HG02610 (cell line): ENCODE measurements at regions not wholly inside any gene's neighbourhood (a gene's known extent, or its start where the extent isn't known, plus 50 kb on each side); places are given as distances from the start of the nearest gene placed in this dataset.

Experiments
- ATAC-seq: cut with Tn5 transposase; IDR thresholded peaks from one replicate; pipeline ENCODE4 v1.9.1; 2021; ENCODE audit warnings: mild to moderate bottlenecking, moderate library complexity; ENCODE audit not compliant: unreplicated experiment

- no peak for ATAC-seq
These were observed 97.9 kb downstream of the MAFB start for GRCh38 chr20:40591119-40591518.

DNA sequence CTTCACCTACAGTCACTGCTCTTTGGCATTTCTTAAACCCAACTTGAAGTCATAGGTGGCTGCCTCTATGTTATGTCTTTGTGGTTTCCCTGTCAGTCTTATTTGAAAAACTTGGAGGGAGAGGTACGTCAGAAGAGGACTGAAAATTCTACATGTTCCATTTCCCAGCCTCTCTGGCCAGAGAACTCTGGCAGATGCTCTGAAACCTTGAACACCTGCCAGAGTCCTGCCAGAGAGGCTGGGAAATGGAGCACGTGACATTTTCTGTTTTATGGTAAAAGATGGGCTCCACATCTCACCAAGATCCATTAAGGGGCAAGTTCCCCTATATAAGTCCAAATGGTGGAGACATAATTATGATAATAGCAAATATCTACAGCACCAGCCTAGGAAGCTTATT, 99.5 kb downstream of the MAFB start:
- no peak for ATAC-seq

GRCh38 chr20:40588891-40589290, 100.1 kb downstream of the MAFB start:
- no peak for ATAC-seq

DNA sequence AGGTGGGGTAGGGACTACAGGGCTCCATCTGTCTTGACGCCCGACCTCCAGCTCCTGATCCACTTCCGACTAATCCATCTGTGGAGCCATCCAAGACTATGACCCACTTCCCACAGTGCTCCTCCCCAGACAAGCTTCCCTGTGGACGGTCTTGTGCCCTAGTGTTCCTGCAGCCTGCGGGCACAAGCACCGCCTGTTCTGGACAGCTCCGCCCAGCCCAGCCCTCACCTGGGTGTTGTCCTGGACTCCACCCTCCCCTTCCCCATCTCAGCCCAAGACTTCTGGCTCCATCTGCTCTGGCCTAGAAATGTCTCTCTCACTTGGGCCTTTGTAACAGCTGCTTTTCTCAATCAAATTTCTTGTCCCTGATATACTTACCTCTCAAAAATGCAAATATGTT, 102.0 kb downstream of the MAFB start:
- no peak for ATAC-seq

GRCh38 chr20:40584130-40584809, 104.8 kb downstream of the MAFB start:
- ATAC-seq, result no peak

DNA sequence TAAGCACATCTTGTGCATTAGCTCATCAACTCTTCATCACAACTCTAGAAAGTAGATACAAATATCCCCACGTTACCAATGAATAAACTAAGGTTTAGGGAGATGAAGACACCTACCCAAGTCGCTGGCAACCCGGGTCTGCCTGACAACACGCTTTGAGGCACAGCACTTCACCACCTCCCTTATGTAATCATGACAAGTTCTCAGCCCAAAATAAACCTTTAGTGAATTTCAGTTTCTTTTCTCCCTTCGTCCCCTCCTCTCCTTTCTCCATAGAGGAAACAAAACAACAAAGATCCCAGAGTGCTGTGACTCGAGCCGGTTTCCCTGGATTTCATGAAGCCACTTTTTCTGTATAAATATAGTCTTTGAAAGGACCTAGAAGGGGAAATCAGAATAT, 105.4 kb downstream of the MAFB start:
- ATAC-seq, result no peak

- ATAC-seq, result no peak
These were observed 105.8 kb downstream of the MAFB start for GRCh38 chr20:40583205-40583604.

GRCh38 chr20:40582531-40582930, 106.5 kb downstream of the MAFB start:
- ATAC-seq, result no peak

DNA sequence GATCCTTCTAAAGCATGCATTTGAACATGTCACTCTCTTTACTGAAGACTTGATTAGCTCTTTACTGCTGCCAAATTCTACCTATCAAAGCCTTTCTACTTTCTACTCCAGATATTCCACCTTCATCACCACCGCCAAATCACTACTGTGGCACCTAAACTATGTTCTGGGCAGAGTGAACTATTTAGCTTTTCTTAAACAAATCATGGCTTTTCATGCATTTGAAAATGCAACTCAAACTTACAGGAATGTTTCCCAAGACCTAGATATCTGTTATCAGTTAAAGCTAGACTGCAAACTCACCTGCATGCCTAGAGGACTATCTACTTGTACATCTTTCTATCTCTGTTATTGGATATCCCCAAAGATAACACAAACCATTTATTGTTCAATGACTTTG, 109.3 kb downstream of the MAFB start:
- ATAC-seq, result no peak

GRCh38 chr20:40578961-40579360, 110.1 kb downstream of the MAFB start:
- ATAC-seq, result no peak

- no peak for ATAC-seq
These were observed 113.2 kb downstream of the MAFB start for GRCh38 chr20:40575851-40576250.

- no peak for ATAC-seq
These were observed 116.8 kb downstream of the MAFB start for GRCh38 chr20:40572251-40572650.

DNA sequence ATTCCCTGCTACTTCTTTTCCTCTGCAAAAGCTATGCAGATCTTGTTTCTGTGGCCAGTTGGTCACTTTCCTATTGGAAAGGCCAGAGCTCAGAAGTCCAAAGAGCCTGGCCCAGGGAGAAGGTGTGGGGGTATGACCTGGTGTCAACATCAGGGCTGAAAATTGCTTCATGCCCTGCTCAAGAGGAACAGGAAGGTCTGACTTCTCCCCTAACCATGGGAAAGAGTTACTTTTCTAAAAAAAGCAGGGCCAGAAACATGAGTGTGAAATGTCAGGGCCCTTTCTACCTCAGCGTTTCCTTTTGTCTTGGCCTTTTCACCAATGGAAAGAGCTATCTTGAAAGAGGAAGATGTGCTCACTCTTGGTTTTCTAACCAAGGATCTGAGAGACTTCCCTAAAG, 117.4 kb downstream of the MAFB start:
- no peak for ATAC-seq

DNA sequence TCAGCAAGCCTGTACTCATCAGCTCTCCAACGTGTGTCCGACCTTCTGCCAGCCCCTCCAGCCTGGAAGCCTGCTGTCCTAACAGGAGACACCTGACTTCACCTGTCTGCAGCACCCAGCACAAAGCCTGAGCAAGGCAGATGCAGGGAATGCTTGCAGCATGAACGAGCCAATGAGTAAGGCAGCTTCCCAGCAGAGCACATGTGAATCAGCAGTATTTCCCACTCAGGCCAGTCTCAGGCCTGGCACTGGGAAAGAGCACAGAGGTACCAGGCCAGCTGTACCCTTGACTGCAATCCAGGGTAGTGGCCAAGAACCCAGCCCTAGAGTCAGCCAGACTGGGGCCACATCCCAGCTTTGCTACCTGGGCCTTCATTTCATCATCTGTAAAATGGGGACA, 120.8 kb downstream of the MAFB start:
- ATAC-seq, result no peak

- ATAC-seq, result no peak
These were observed 123.4 kb downstream of the MAFB start for GRCh38 chr20:40565682-40566040.

- ATAC-seq, result no peak
These were observed 123.9 kb downstream of the MAFB start for GRCh38 chr20:40565001-40565681.

GRCh38 chr20:40563296-40563950, 125.6 kb downstream of the MAFB start:
- ATAC-seq, result no peak

DNA sequence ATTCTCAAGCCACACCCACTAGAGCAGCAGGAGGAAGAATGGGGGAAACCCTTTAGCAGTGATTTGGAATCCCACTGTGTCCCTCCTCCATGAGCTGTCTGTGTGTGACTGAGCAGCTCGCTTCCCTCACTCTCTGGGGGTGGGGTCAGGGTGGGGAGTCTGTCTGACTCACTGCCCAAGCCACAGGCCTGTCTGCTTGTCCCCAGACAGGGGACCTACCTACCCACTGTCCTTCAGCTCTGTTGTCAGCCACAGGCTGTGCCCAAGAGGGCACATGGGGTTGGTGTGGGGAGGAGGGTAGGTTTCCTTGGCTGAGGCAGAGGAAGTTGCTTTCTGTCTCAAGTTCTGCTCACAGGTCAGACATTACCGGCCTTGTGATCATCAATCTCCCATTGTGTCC, 127.0 kb downstream of the MAFB start:
- no peak for ATAC-seq

- ATAC-seq, result no peak
These were observed 127.8 kb downstream of the MAFB start for GRCh38 chr20:40561187-40561586.

DNA sequence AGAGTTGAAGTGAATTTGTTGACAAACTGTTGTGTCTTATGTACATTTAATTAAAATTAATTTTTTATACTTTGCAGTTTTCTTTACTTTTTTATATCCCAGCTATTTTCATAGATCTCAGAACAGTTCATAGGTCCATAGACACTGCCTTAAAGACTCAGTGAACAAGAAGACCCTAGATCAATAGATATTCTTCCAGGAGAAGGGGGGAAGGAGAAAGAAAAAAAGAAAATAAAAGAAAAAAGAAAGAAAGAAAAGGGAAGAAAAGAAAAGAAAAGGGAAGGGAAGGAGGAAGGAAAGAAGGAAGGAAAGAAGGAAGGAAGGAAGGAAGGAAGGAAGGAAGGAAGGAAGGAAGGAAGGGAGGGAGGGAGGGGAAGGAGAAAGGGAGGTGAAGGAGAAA, 130.8 kb downstream of the MAFB start:
- ATAC-seq, result no peak

GRCh38 chr20:40551125-40551530, 137.9 kb downstream of the MAFB start:
- ATAC-seq, result no peak

- ATAC-seq, result no peak
These were observed 141.4 kb downstream of the MAFB start for GRCh38 chr20:40547483-40548091.
